Thyroid gland (tissue), 4 donors: ENCODE measurements at regions not wholly inside any gene's neighbourhood (a gene's known extent, or its start where the extent isn't known, plus 50 kb on each side); places are given as distances from the start of the nearest gene placed in this dataset.

Experiments used
- DNase-seq, 2 donors: peaks; one replicate each; pipeline ENCODE4 v3.0.0-alpha.2; 2019
- H3K27ac ChIP-seq, 3 donors: fragments of 200-600 bp; sonication (generic); 1 replicate in 2 of 3; 2 replicates in 1 of 3; pipeline ENCODE4 v1.5.1; 2016 to 2019; ENCODE audit warnings: mild to moderate bottlenecking in 1 of 3, moderate library complexity in 1 of 3
- H3K27me3 ChIP-seq: fragments of 200-600 bp; sonication (generic); one replicate; pipeline ENCODE4 v1.5.1; 2019
- H3K36me3 ChIP-seq, 2 donors: fragments of 200-600 bp; sonication (generic); one replicate each; pipeline ENCODE4 v1.5.1; 2016 to 2019
- H3K4me1 ChIP-seq, 2 donors: fragments of 200-600 bp; sonication (generic); one replicate each; pipeline ENCODE4 v1.5.1; 2017 to 2019
- H3K4me3 ChIP-seq, 3 donors: fragments of 200-600 bp; sonication (generic); replicated peaks in 1 of 3; 1 replicate in 2 of 3; 2 replicates in 1 of 3; pipeline ENCODE4 v1.5.1; 2016; ENCODE audit warnings: mild to moderate bottlenecking in 1 of 3
- H3K9me3 ChIP-seq: fragments of 200-600 bp; sonication (generic); one replicate; pipeline ENCODE4 v1.5.1; 2017
- POLR2A ChIP-seq, 2 donors: fragments of 450-650 bp; IDR thresholded peaks; one replicate each; pipeline ENCODE4 v1.6.1; 2017; ENCODE audit warnings: antibody characterized with exemption in 2 of 2, mild to moderate bottlenecking in 2 of 2, moderate library complexity in 1 of 2
- WGBS, 2 donors: methylation state at CpG; one replicate each; pipeline ENCODE4 v1.1.5; 2017; 5-methylcytosine and 5-hydroxymethylcytosine counted together
- intact Hi-C: fragments of 100-400 bp; cut with DNase I; formaldehyde crosslinking; loops from one replicate; pipeline ENCODE4 v1.15.1; 2023
- TF ChIP-seq, protein P1 (sequence below), 6 experiments: fragments of 200-600 bp in 3 of 6; fragments of 450-650 bp in 3 of 6; sonication (generic) in 3 of 6; IDR thresholded peaks; one replicate each; pipeline ENCODE4 v1.5.1; 2016 to 2019; ENCODE audit warnings: antibody characterized with exemption in 6 of 6, mild to moderate bottlenecking in 2 of 6, inconsistent platforms in 1 of 6, moderate library complexity in 1 of 6

- intact Hi-C loops, result loop anchor here (5.0 kb wide), 1 partner anchor 149 kb away; no protein-coding TSS in a partner anchor
- no peaks in the 10 kb centered on the region for H3K4me1 ChIP-seq
- no peak overlapping the region for H3K4me3 ChIP-seq
- H3K9me3 ChIP-seq, result no peaks in the 10 kb centered on the region
- H3K27me3 ChIP-seq, result no peaks in the 10 kb centered on the region
- WGBS, 2 donors, result 74 to 95% methylated on average over 3 of the region's 3 CpGs
- TF ChIP-seq POLR2A (IDR thresholded peaks at IDR 0.05), result no peak
- TF ChIP-seq, protein P1, sequence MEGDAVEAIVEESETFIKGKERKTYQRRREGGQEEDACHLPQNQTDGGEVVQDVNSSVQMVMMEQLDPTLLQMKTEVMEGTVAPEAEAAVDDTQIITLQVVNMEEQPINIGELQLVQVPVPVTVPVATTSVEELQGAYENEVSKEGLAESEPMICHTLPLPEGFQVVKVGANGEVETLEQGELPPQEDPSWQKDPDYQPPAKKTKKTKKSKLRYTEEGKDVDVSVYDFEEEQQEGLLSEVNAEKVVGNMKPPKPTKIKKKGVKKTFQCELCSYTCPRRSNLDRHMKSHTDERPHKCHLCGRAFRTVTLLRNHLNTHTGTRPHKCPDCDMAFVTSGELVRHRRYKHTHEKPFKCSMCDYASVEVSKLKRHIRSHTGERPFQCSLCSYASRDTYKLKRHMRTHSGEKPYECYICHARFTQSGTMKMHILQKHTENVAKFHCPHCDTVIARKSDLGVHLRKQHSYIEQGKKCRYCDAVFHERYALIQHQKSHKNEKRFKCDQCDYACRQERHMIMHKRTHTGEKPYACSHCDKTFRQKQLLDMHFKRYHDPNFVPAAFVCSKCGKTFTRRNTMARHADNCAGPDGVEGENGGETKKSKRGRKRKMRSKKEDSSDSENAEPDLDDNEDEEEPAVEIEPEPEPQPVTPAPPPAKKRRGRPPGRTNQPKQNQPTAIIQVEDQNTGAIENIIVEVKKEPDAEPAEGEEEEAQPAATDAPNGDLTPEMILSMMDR (IDR thresholded peaks at IDR 0.05), result no peak
- H3K27ac ChIP-seq, result no peak overlapping the region
- no peak for DNase-seq
- no peaks in the 10 kb centered on the region for H3K36me3 ChIP-seq
Measured at GRCh38 chr3:87501076-87501475, 224.7 kb upstream of the POU1F1 start.

- Histone ChIP-seq H3K4me3 (no peak overlapping the region), H3K27me3 (no peaks in the 10 kb centered on the region), H3K4me1 (no peaks in the 10 kb centered on the region), H3K36me3 (no peaks in the 10 kb centered on the region), H3K27ac (no peak overlapping the region), H3K9me3 (no peaks in the 10 kb centered on the region)
- intact Hi-C loops, result no loop called here
- 93 to 94% methylated on average over 1 of the region's 1 CpG for WGBS, 2 donors
- TF ChIP-seq, protein P1 (IDR thresholded peaks at IDR 0.05), result no peak
- no peak for TF ChIP-seq POLR2A (IDR thresholded peaks at IDR 0.05)
- DNase-seq, result no peak
Measured at GRCh38 chr3:87498358-87499080, 222.1 kb upstream of the POU1F1 start.

- intact Hi-C loops, result no loop called here
- 72 to 73% methylated on average over 1 of the region's 1 CpG for WGBS, 2 donors
- TF ChIP-seq POLR2A (IDR thresholded peaks at IDR 0.05), result no peak
- TF ChIP-seq, protein P1 (IDR thresholded peaks at IDR 0.05), result no peak
- Histone ChIP-seq H3K36me3 (no peaks in the 10 kb centered on the region), H3K4me1 (no peaks in the 10 kb centered on the region), H3K27me3 (no peaks in the 10 kb centered on the region), H3K27ac (no peak overlapping the region), H3K4me3 (no peak overlapping the region), H3K9me3 (no peaks in the 10 kb centered on the region)
- DNase-seq, result no peak
Measured at GRCh38 chr3:87495938-87496337, 219.6 kb upstream of the POU1F1 start.

- intact Hi-C loops, result no loop called here
- TF ChIP-seq, protein P1 (IDR thresholded peaks at IDR 0.05), result no peak
- no peak for TF ChIP-seq POLR2A (IDR thresholded peaks at IDR 0.05)
- WGBS, 2 donors, result 100% methylated on average over 1 of the region's 1 CpG; no CpG with 5 or more reads in 1 of the 2 donors
- Histone ChIP-seq H3K4me3 (no peak overlapping the region), H3K36me3 (no peaks in the 10 kb centered on the region), H3K27ac (no peak overlapping the region), H3K27me3 (no peaks in the 10 kb centered on the region), H3K9me3 (no peaks in the 10 kb centered on the region), H3K4me1 (no peaks in the 10 kb centered on the region)
- DNase-seq, result no peak
Measured at GRCh38 chr3:87494264-87494663, 217.9 kb upstream of the POU1F1 start.

DNA sequence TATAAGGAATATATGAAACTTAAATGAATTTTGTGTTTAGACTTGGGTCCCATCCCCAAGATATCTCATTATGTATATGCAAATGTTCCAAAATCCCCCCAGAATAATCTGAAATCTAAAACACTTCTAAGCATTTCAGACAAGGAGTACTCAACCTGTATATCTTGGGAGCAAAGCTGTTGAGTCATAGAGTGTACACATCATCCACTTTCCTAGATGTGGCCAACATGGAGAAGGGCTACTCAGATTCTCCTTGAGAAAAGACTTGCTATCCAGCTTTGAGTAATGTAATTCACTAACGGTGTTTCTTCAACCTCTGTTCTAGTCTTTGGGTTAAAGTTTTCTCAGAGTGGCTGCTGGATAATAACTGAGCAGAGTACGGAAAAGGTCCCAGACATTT lies 215.5 kb upstream of the POU1F1 start:
- no peak overlapping the region for H3K27ac ChIP-seq
- TF ChIP-seq, protein P1 (IDR thresholded peaks at IDR 0.05), result no peak
- TF ChIP-seq POLR2A (IDR thresholded peaks at IDR 0.05), result no peak

More for the DNA sequence above, 215.5 kb upstream of the POU1F1 start:
- Histone ChIP-seq H3K27me3 (no peaks in the 10 kb centered on the region), H3K36me3 (no peaks in the 10 kb centered on the region), H3K9me3 (no peaks in the 10 kb centered on the region), H3K4me3 (no peak overlapping the region), H3K4me1 (no peaks in the 10 kb centered on the region)
- no peak for DNase-seq
- 69 to 70% methylated on average over 2 of the region's 2 CpGs for WGBS, 2 donors
- intact Hi-C loops, result no loop called here
